GM19438 (cell line): ENCODE measurements at regions not wholly inside any gene's neighbourhood (a gene's known extent, or its start where the extent isn't known, plus 50 kb on each side); places are given as distances from the start of the nearest gene placed in this dataset.
"Not testable (repeated sequence)": the region's sequence is repeated elsewhere in the genome, so short reads cannot be mapped to it uniquely, and the experiment has no call there.

Experiments used
- ATAC-seq: cut with Tn5 transposase; IDR thresholded peaks from one replicate; pipeline ENCODE4 v1.9.1; 2021; ENCODE audit warnings: low read depth; ENCODE audit not compliant: unreplicated experiment

DNA sequence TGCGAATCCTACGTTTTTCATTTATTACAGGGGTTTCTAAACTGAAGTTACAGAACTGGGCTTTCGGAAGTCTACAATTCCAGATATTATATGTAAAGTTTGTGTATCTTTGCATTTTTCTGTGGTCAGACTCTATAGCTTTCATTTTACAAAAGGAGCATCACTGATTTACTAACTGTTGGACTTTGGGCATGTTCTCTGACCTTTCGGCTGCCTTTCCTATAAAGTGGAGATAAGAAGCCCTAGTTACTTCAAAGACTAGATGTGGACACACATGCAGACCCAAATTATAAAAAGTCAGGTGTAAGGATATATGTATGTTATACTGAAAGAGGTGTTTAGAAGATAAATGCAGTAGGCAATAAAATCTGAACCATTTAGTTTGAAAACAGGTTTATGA is 126.6 kb upstream of the PRKCQ start:
- no peak for ATAC-seq

DNA sequence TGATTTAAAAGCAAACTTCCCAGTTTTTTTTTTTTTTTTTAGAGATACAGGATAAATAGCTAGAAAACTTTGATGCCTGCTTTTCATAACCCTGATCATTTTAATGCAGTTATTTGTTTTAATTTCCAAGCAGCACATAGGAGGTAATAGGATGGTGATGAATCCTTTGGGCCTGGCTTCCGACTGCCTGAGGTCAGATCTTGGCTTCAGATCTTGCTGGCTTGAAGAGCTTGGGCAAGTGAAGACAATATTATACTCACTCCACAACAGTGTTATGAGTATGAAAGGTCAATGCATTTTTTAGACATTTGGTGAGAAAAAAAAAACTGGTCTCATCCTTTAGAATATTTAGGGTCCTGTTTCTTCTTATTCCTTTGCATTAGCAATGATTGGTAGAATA is 124.8 kb upstream of the PRKCQ start:
- ATAC-seq, result no peak

GRCh38 chr10:6702833-6703232 is 122.8 kb upstream of the PRKCQ start:
- not testable (repeated sequence) for ATAC-seq

DNA sequence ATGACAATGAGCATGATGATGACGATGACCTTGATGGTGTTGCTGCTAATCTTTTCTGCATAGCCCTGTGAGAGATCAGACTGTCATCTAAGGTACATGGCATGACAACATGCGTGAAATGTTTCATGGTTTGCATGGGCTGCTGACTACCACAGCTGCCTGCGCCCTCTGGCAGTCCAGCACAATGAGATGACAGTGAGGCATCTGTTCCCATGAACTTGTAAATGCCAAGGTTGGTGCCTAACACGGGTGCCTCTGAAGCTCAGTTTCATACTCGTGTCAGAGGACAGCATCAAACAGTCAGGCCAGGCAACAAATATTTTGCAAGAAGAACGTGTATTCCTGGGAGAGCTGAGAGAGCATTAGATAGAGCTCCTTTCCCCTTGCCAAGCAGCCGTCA is 122.0 kb upstream of the PRKCQ start:
- no peak for ATAC-seq

- ATAC-seq, result no peak
Observed at GRCh38 chr10:6701289-6701688, 121.2 kb upstream of the PRKCQ start.

GRCh38 chr10:6700066-6700465 is 120.0 kb upstream of the PRKCQ start:
- ATAC-seq, result no peak

GRCh38 chr10:6699336-6699735 is 119.3 kb upstream of the PRKCQ start:
- no peak for ATAC-seq

- no peak for ATAC-seq
Observed at GRCh38 chr10:6695519-6695918, 115.4 kb upstream of the PRKCQ start.

- no peak for ATAC-seq
Observed at GRCh38 chr10:6694447-6695140, 114.5 kb upstream of the PRKCQ start.

DNA sequence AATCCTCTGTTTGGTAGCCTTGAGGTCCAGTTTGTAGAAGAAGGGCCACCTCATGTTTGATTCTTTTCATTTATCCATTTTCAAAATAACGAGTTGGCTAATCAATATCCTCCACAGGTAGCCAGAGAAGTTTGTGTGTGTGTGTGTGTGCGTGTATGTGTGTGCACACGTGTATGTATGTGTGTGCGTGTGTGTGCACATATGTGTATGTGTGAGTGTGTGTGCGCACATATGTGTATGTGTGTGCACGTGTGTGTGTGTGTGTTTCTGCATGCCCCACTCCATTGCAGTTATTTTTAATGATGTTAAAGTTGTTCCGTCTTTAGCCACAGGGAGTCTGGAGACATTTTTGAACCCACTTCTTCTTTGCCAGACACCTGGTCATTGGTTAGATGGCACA is 112.8 kb upstream of the PRKCQ start:
- no peak for ATAC-seq

GRCh38 chr10:6692103-6692502 is 112.0 kb upstream of the PRKCQ start:
- ATAC-seq, result no peak

- no peak for ATAC-seq
Observed at GRCh38 chr10:6689036-6689435, 109.0 kb upstream of the PRKCQ start.

- ATAC-seq, result no peak
Observed at GRCh38 chr10:6680735-6681134, 100.7 kb upstream of the PRKCQ start.

DNA sequence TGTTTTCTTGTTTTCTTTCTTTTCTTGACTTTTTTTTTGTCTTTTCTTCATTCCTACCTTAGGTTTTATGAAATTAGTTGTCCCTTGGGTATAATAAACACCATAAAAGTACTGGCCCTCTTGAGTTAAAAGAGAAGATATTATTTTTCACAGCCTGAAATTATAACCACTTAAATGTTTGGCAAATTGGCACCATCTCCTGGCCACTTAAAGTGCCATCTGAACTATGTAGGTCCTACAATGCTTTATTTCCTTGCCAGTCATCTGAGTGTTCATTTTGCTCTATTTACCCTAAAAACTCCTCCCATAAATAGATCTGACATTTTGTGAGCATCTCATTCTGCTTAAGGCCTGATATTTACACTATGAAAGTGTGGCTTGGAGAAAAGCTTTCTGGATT is 98.9 kb upstream of the PRKCQ start:
- ATAC-seq, result no peak

DNA sequence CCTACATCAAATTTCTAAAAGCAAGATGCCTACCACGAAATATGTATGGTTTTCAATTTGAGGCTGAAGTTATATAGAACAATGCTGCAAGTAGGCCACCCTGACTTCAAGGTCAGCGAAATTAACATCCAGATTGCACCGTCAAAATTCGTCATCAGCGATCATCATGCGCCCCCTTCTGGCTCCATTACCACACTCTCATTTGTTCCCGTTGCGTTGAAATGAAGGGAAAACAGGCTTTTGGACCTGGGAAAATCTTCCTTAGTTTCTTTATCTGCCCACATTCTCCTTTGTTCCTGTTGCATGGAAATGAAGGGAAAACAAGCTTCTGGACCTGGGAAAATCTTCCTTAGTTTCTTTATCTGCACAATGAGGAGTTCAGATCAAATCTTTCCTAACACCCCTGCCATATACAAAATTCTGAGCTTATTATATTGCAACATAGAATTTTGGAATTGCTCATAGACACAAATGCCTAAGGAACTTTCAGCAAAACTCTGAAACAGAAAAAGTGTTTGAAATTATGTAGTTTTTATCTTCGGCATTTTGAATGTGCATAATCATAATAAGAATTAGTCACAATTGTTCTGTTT is 98.2 kb upstream of the PRKCQ start:
- no peak for ATAC-seq

DNA sequence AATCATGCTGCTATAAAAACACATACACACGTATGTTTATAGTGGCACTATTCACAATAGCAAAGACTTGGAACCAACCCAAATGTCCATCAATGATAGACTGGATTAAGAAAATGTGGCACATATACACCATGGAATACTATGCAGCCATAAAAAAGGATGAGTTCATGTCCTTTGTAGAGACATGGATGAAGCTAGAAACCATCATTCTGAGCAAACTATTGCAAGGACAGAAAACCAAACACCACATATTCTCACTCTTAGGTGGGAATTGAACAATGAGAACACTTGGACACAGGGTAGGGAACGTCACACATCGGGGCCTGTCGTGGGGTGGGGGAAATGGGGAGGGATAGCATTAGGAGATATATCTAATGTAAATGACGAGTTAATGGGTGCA is 97.1 kb upstream of the PRKCQ start:
- not testable (repeated sequence) for ATAC-seq

GRCh38 chr10:6674291-6674690 is 94.2 kb upstream of the PRKCQ start:
- no peak for ATAC-seq

DNA sequence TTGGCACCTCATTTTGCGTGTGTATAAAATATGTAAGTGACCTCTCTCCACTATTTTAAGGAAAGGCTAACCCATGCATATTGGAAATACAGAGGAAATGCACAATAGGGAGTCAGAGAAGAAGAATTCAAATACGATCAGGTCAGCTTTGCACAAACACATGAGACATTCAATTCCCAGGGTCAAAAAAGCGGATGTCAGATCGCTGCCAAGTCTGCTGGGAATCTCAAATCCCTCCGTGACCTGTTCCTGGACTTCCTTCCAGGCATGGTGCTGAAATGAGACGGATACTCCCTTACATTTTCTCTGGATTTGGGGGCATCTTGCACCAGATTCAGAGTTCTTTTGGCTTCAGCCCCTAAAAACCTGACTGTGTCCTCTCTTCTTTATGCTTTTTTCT is 91.9 kb upstream of the PRKCQ start:
- ATAC-seq, result no peak

DNA sequence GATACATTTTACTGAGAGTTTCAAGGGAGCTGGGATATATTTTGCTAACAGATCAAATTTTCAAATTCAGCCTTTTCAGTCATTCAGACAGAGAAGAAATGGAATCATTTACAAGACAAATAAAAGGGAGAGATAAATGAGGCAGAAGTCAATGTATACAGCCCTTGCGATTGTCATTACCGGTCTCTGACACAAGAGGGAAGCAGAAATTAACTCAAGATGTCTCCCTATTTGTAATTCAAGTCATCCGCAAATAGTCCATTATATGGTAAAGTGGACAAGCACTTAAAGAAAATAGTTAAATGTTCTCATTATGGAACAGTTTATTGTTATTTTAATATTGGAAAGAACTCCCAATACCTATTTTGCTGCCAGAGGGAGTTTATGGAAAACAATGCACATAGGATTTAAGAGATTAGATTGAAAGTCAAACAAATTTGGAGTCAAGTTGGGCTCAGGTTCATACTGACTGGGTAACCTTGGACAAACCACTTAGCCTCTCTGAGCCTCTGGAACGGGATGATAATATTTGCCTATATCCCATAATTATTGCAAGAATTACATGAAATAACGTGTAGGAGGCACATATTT is 89.3 kb upstream of the PRKCQ start:
- no peak for ATAC-seq

DNA sequence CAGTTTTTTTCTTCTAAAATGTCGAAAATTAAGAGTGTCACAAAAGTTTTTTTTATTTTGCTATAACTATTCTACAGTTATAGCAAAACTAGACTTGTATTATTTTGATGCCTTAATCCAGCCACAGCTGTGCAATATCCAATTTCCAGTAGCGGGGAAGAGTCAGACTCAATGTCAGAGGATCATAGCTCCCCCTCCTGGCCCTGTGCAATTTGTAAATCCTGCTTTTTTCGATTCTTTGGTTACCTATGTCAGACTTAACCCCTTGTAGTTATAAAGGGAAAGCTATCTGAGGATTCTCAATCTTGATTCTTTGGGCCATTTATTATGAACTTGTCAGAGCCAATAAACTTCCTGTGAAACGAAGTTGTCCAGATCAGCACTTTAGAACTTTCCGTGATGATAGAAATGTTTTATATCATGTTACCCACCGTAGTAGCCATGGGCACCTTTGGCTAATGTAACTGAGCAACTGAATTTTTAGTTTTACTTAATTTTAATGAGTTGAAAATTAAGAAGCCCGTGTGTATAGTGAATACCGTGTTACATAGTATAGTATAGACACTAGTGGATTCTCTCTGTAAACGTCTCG is 87.7 kb upstream of the PRKCQ start:
- no peak for ATAC-seq

GRCh38 chr10:6667150-6667549 is 87.1 kb upstream of the PRKCQ start:
- ATAC-seq, result no peak

DNA sequence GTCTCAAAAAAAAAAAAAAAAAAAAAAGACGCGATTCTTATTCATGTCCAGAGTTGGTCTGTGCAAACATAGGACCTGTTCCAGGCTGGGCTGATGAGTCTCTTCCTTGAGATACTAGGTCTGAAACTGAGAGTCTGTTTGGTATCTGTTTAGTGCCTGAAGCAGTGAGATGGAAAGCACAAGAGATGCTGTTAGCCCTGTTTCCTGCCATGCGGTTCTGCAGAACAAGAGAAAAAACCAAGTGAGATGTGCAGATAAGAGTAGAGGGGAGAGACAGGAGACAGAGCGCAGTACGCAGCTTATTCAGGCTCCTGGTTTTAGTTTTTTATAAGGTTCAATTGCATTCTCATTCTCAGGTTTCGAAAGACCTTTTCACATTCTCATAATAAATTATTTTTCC is 85.8 kb upstream of the PRKCQ start:
- no peak for ATAC-seq
